Esophagus muscularis mucosa (tissue), 3 donors: ENCODE measurements at regions not wholly inside any gene's neighbourhood (a gene's known extent, or its start where the extent isn't known, plus 50 kb on each side); places are given as distances from the start of the nearest gene placed in this dataset.

Experiments
- CTCF ChIP-seq, 3 experiments: fragments of 200-600 bp in 2 of 3; fragments of 450-650 bp in 1 of 3; sonication (generic) in 2 of 3; IDR thresholded peaks; one replicate each; pipeline ENCODE4 v1.5.1; 2017 to 2019; ENCODE audit warnings: antibody characterized with exemption in 3 of 3, mild to moderate bottlenecking in 2 of 3, moderate library complexity in 1 of 3
- EP300 ChIP-seq: sonication (generic); formaldehyde crosslinking; IDR thresholded peaks from one replicate; pipeline ENCODE4 v1.6.1; 2017; ENCODE audit warnings: antibody characterized with exemption

- TF ChIP-seq CTCF (IDR thresholded peaks at IDR 0.05) (no peak), EP300 (no peak)
Measured at GRCh38 chr6:84576029-84576428, 188.4 kb downstream of the TBX18 start.
